ENCODE measurements at regions not wholly inside any gene's neighbourhood (a gene's known extent, or its start where the extent isn't known, plus 50 kb on each side); places are given as distances from the start of the nearest gene placed in this dataset.

GRCh38 chr12:87054226-87054625 is 798.0 kb upstream of the MGAT4C start:
- TF ChIP-seq EZH2 (IDR thresholded peaks at IDR 0.05; ENCODE audit: insufficient read depth, poor library complexity, severe bottlenecking) (no peak), EZH2phosphoT487 (IDR thresholded peaks at IDR 0.05; ENCODE audit: insufficient read depth, low read depth) (no peak)
